Lower leg skin (tissue), 3 donors: ENCODE measurements at regions not wholly inside any gene's neighbourhood (a gene's known extent, or its start where the extent isn't known, plus 50 kb on each side); places are given as distances from the start of the nearest gene placed in this dataset.

ENCODE experiments used
- POLR2A ChIP-seq, 2 donors: fragments of 450-650 bp; IDR thresholded peaks; one replicate each; pipeline ENCODE4 v1.6.1; 2016 to 2017; ENCODE audit warnings: antibody characterized with exemption in 2 of 2, mild to moderate bottlenecking in 1 of 2, moderate library complexity in 1 of 2
- TF ChIP-seq, protein P1 (sequence below), 3 donors: fragments of 450-650 bp; IDR thresholded peaks; one replicate each; pipeline ENCODE4 v1.5.1; 2016; ENCODE audit warnings: antibody characterized with exemption in 3 of 3, mild to moderate bottlenecking in 3 of 3, moderate library complexity in 2 of 3

DNA sequence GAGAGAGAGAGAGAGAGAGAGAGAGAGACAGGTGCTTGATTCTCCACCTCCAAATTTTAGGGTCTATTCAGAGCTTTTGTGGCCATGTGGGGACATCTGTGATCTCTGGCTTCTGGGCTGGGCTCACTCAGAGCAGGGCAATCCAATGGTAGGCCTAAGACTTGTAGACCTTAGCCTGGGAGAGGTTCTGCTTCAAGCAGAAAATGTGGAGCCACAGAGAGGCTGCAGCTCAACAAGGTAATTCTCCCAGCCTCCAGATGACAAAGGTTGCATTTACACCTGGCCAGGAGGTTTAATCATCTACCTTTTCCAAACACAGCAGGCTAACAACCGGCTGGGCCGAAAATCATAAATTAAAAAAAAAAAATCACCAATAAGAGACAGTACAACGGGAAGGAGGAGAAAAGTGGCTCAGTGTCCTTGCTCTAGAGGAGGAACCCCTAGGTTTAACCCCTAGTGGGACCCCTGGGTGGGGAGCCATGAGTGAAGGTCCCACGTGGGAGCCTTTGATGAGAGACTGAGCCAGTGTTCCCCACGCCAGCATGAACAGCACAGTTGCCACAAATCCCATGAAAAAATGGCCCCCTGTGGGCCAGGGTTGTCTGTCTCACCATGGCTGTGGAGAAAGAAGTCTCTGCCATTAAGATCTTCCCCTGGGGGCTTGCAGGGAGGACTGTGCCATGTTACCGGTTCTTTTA, 124.0 kb upstream of the GATA6 start:
- no peak for TF ChIP-seq POLR2A (IDR thresholded peaks at IDR 0.05)
- TF ChIP-seq, protein P1, sequence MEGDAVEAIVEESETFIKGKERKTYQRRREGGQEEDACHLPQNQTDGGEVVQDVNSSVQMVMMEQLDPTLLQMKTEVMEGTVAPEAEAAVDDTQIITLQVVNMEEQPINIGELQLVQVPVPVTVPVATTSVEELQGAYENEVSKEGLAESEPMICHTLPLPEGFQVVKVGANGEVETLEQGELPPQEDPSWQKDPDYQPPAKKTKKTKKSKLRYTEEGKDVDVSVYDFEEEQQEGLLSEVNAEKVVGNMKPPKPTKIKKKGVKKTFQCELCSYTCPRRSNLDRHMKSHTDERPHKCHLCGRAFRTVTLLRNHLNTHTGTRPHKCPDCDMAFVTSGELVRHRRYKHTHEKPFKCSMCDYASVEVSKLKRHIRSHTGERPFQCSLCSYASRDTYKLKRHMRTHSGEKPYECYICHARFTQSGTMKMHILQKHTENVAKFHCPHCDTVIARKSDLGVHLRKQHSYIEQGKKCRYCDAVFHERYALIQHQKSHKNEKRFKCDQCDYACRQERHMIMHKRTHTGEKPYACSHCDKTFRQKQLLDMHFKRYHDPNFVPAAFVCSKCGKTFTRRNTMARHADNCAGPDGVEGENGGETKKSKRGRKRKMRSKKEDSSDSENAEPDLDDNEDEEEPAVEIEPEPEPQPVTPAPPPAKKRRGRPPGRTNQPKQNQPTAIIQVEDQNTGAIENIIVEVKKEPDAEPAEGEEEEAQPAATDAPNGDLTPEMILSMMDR (IDR thresholded peaks at IDR 0.05) = no peak
